GM19395 (cell line): ENCODE measurements at regions not wholly inside any gene's neighbourhood (a gene's known extent, or its start where the extent isn't known, plus 50 kb on each side); places are given as distances from the start of the nearest gene placed in this dataset.
"Not testable (repeated sequence)": the region's sequence is repeated elsewhere in the genome, so short reads cannot be mapped to it uniquely, and the experiment has no call there.

Experiments used
- ATAC-seq: cut with Tn5 transposase; IDR thresholded peaks from one replicate; pipeline ENCODE4 v1.9.1; 2021; ENCODE audit warnings: mild to moderate bottlenecking, moderate library complexity; ENCODE audit not compliant: unreplicated experiment

- no peak for ATAC-seq
These were observed 92.0 kb upstream of the KIF26B start for GRCh38 chr1:245062741-245063305.

GRCh38 chr1:245061808-245062207, 93.0 kb upstream of the KIF26B start:
- ATAC-seq, result not testable (repeated sequence)

- ATAC-seq, result no peak
These were observed 94.0 kb upstream of the KIF26B start for GRCh38 chr1:245060684-245061374.

GRCh38 chr1:245059806-245060424, 94.9 kb upstream of the KIF26B start:
- ATAC-seq, result no peak

- no peak for ATAC-seq
These were observed 95.9 kb upstream of the KIF26B start for GRCh38 chr1:245058882-245059281.

GRCh38 chr1:245058436-245058835, 96.3 kb upstream of the KIF26B start:
- no peak for ATAC-seq

GRCh38 chr1:245056913-245057312, 97.9 kb upstream of the KIF26B start:
- ATAC-seq, result no peak

GRCh38 chr1:245056296-245056695, 98.5 kb upstream of the KIF26B start:
- not testable (repeated sequence) for ATAC-seq

- no peak for ATAC-seq
These were observed 99.0 kb upstream of the KIF26B start for GRCh38 chr1:245055752-245056151.

GRCh38 chr1:245054507-245055270, 100.1 kb upstream of the KIF26B start:
- ATAC-seq, result no peak

GRCh38 chr1:245054105-245054504, 100.7 kb upstream of the KIF26B start:
- ATAC-seq, result no peak

- ATAC-seq, result no peak
These were observed 102.5 kb upstream of the KIF26B start for GRCh38 chr1:245052258-245052657.

GRCh38 chr1:245051349-245052221, 103.2 kb upstream of the KIF26B start:
- ATAC-seq, result no peak

- ATAC-seq, result no peak
These were observed 108.0 kb upstream of the KIF26B start for GRCh38 chr1:245046769-245047168.

GRCh38 chr1:245046315-245046714, 108.5 kb upstream of the KIF26B start:
- no peak for ATAC-seq

GRCh38 chr1:245045087-245045881, 109.5 kb upstream of the KIF26B start:
- no peak for ATAC-seq

GRCh38 chr1:245043611-245043940, 111.2 kb upstream of the KIF26B start:
- ATAC-seq, result no peak

- no peak for ATAC-seq
These were observed 113.6 kb upstream of the KIF26B start for GRCh38 chr1:245041058-245041698.

GRCh38 chr1:245039196-245039595, 115.6 kb upstream of the KIF26B start:
- no peak for ATAC-seq

GRCh38 chr1:245036102-245036501, 118.7 kb upstream of the KIF26B start:
- no peak for ATAC-seq
